Esophagus squamous epithelium (tissue), 4 donors: ENCODE measurements at regions not wholly inside any gene's neighbourhood (a gene's known extent, or its start where the extent isn't known, plus 50 kb on each side); places are given as distances from the start of the nearest gene placed in this dataset.

Experiments used
- POLR2A ChIP-seq, 4 donors: fragments of 450-650 bp; IDR thresholded peaks; one replicate each; pipeline ENCODE4 v1.6.1; 2017; ENCODE audit warnings: antibody characterized with exemption in 4 of 4, mild to moderate bottlenecking in 4 of 4, moderate library complexity in 3 of 4
- TF ChIP-seq, protein P1 (sequence below), 6 experiments: fragments of 450-650 bp in 4 of 6; fragments of 200-600 bp in 2 of 6; sonication (generic) in 2 of 6; IDR thresholded peaks; one replicate each; pipeline ENCODE4 v1.5.1; 2016 to 2019; ENCODE audit warnings: antibody characterized with exemption in 6 of 6, mild to moderate bottlenecking in 4 of 6, moderate library complexity in 4 of 6

DNA sequence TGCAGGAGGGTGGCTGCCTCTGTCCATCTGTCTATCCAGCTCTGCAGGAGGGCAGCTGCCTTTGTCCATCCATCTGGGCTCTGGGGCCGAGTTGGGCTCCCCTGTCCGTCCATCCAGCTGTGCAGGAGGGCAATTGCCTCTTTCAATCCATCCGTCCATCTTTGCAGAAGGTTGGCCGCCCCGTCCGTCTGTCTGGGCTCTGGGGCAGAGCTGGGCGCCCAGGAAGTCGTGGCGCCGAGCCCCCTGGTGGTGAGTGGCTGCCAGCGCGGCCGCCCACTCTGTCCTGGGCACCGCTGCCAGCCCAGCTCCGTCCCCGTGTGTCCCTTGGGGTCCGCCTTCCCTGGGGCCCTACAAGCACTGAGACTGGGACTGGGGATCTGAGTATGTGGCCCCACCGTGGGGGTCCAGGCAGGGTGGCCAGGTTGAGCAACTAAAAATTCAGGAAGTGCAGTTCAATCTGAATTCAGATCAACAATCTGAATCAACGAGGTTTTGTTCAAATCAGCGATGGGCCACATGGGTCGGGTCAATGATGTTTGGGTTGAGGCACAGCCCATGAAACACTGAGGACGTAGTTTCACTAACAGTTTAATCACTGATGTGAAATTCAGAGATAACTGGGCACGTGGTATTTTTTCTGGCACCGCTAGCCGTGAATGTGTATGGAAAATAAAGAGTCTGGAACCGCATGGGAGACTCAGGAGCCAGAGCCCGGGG, 99.1 kb upstream of the ACTRT2 start:
- TF ChIP-seq, protein P1, sequence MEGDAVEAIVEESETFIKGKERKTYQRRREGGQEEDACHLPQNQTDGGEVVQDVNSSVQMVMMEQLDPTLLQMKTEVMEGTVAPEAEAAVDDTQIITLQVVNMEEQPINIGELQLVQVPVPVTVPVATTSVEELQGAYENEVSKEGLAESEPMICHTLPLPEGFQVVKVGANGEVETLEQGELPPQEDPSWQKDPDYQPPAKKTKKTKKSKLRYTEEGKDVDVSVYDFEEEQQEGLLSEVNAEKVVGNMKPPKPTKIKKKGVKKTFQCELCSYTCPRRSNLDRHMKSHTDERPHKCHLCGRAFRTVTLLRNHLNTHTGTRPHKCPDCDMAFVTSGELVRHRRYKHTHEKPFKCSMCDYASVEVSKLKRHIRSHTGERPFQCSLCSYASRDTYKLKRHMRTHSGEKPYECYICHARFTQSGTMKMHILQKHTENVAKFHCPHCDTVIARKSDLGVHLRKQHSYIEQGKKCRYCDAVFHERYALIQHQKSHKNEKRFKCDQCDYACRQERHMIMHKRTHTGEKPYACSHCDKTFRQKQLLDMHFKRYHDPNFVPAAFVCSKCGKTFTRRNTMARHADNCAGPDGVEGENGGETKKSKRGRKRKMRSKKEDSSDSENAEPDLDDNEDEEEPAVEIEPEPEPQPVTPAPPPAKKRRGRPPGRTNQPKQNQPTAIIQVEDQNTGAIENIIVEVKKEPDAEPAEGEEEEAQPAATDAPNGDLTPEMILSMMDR (IDR thresholded peaks at IDR 0.05) = peak in 5 of 6 experiments; percentile 45 to 72 (median 59)
- TF ChIP-seq POLR2A (IDR thresholded peaks at IDR 0.05) = no peak
